A549 (cell line): ENCODE measurements at regions not wholly inside any gene's neighbourhood (a gene's known extent, or its start where the extent isn't known, plus 50 kb on each side); places are given as distances from the start of the nearest gene placed in this dataset.

ENCODE experiments used
- EP300 ChIP-seq, 2 experiments: fragments of >200 bp; sonication (Bioruptor Twin); formaldehyde crosslinking; IDR thresholded peaks; 2 replicates in 1 of 2; 3 replicates in 1 of 2; pipeline ENCODE4 v1.6.1; 2016 to 2017
- ESRRA ChIP-seq: fragments of 150-350 bp; IDR thresholded peaks from 2 replicates; pipeline ENCODE4 v1.6.1; 2014; ENCODE audit warnings: mild to moderate bottlenecking, low read length, borderline replicate concordance
- MYC ChIP-seq: IDR thresholded peaks from 2 replicates; pipeline ENCODE4 v1.6.1; 2012; ENCODE audit warnings: mild to moderate bottlenecking, inconsistent platforms, low read length, improper control_type of control experiment, borderline replicate concordance
- POLR2A ChIP-seq: IDR thresholded peaks from 2 replicates; pipeline ENCODE4 v1.6.1; 2012; ENCODE audit warnings: mild to moderate bottlenecking, low read length
- RCOR1 ChIP-seq: fragments of 150-350 bp; IDR thresholded peaks from 2 replicates; pipeline ENCODE4 v1.6.1; 2014; ENCODE audit warnings: antibody characterized with exemption, low read length, low read depth
- TF ChIP-seq, protein P1 (sequence below): fragments of >200 bp; sonication (Bioruptor Twin); formaldehyde crosslinking; IDR thresholded peaks from 3 replicates; pipeline ENCODE4 v1.5.1; 2016
- TF ChIP-seq, protein P2 (sequence below): fragments of 200-600 bp; sonication (generic); IDR thresholded peaks from 2 replicates; pipeline ENCODE4 v1.6.1; 2016; ENCODE audit warnings: antibody characterized with exemption, mild to moderate bottlenecking, moderate library complexity
- TF ChIP-seq, protein P3 (sequence below): IDR thresholded peaks from 2 replicates; pipeline ENCODE4 v1.6.1; 2012

DNA sequence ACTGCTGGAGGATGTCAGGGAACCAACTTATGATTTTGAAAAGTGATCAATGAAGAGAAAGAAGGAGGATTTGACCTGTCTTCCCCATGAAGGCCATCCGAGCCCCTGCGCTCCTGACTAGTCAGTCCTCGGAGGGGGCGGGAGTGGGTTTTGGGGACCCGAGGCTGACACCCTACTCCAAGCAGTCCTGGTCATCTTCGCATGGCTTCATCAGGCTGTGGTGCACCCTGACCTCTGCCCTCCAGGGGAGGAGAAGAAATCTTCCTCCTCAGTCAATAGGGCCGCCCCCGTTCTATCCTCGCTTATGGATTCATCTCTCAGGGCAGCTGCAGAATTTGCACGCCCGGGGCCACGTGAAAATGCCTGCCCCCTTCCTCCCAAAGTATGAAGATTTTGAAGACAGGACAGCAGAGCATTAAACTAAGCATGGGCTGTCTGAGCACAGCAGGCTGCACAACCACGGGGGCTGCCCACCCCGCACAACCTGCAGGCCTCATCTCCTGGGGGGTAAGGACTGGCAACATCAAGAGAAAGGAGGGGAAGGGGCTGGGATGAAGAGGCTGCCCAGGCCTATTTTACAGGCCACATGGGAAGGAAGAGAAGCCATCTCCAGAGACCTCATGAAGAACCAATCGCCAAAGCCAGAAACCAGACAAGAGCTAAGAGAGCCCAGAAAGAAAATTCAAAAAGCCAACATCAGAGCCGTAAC is 138.1 kb upstream of the PHACTR3 start:
- no peak for TF ChIP-seq POLR2A
- no peak for TF ChIP-seq MYC
- TF ChIP-seq, protein P1, sequence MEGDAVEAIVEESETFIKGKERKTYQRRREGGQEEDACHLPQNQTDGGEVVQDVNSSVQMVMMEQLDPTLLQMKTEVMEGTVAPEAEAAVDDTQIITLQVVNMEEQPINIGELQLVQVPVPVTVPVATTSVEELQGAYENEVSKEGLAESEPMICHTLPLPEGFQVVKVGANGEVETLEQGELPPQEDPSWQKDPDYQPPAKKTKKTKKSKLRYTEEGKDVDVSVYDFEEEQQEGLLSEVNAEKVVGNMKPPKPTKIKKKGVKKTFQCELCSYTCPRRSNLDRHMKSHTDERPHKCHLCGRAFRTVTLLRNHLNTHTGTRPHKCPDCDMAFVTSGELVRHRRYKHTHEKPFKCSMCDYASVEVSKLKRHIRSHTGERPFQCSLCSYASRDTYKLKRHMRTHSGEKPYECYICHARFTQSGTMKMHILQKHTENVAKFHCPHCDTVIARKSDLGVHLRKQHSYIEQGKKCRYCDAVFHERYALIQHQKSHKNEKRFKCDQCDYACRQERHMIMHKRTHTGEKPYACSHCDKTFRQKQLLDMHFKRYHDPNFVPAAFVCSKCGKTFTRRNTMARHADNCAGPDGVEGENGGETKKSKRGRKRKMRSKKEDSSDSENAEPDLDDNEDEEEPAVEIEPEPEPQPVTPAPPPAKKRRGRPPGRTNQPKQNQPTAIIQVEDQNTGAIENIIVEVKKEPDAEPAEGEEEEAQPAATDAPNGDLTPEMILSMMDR: no peak
- no peak for TF ChIP-seq EP300 (IDR thresholded peaks at IDR 0.05)
- TF ChIP-seq, protein P2, sequence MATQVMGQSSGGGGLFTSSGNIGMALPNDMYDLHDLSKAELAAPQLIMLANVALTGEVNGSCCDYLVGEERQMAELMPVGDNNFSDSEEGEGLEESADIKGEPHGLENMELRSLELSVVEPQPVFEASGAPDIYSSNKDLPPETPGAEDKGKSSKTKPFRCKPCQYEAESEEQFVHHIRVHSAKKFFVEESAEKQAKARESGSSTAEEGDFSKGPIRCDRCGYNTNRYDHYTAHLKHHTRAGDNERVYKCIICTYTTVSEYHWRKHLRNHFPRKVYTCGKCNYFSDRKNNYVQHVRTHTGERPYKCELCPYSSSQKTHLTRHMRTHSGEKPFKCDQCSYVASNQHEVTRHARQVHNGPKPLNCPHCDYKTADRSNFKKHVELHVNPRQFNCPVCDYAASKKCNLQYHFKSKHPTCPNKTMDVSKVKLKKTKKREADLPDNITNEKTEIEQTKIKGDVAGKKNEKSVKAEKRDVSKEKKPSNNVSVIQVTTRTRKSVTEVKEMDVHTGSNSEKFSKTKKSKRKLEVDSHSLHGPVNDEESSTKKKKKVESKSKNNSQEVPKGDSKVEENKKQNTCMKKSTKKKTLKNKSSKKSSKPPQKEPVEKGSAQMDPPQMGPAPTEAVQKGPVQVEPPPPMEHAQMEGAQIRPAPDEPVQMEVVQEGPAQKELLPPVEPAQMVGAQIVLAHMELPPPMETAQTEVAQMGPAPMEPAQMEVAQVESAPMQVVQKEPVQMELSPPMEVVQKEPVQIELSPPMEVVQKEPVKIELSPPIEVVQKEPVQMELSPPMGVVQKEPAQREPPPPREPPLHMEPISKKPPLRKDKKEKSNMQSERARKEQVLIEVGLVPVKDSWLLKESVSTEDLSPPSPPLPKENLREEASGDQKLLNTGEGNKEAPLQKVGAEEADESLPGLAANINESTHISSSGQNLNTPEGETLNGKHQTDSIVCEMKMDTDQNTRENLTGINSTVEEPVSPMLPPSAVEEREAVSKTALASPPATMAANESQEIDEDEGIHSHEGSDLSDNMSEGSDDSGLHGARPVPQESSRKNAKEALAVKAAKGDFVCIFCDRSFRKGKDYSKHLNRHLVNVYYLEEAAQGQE: no peak
- no peak for TF ChIP-seq ESRRA
- TF ChIP-seq, protein P3, sequence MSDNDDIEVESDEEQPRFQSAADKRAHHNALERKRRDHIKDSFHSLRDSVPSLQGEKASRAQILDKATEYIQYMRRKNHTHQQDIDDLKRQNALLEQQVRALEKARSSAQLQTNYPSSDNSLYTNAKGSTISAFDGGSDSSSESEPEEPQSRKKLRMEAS: no peak
- no peak for TF ChIP-seq RCOR1
